ENCODE measurements at regions not wholly inside any gene's neighbourhood (a gene's known extent, or its start where the extent isn't known, plus 50 kb on each side); places are given as distances from the start of the nearest gene placed in this dataset.

DNA sequence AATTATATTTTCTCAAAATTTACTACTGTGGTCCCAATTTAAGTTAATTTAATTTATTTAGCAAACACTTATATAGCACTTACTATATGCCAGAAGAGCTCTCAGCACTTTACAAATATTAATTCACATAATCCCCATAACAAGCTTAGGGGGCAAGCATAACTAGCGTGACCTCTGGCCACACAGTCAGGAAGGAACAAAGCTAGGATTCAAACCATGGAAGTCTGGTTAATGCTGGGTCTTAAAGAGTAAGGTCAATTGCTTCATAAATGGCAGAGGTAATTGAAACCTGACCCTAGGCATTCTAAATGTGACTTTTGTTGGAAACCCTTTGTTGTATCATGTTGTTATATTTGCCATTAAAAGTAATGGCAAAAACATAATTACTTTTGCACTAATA, 279.5 kb upstream of the EMCN start:
- no peak for TF ChIP-seq EZH2phosphoT487 (IDR thresholded peaks at IDR 0.05; ENCODE audit: borderline replicate concordance, low read depth, low read length)
- TF ChIP-seq, protein P1, sequence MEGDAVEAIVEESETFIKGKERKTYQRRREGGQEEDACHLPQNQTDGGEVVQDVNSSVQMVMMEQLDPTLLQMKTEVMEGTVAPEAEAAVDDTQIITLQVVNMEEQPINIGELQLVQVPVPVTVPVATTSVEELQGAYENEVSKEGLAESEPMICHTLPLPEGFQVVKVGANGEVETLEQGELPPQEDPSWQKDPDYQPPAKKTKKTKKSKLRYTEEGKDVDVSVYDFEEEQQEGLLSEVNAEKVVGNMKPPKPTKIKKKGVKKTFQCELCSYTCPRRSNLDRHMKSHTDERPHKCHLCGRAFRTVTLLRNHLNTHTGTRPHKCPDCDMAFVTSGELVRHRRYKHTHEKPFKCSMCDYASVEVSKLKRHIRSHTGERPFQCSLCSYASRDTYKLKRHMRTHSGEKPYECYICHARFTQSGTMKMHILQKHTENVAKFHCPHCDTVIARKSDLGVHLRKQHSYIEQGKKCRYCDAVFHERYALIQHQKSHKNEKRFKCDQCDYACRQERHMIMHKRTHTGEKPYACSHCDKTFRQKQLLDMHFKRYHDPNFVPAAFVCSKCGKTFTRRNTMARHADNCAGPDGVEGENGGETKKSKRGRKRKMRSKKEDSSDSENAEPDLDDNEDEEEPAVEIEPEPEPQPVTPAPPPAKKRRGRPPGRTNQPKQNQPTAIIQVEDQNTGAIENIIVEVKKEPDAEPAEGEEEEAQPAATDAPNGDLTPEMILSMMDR (conservative IDR thresholded peaks at IDR 0.05; ENCODE audit: low read length): no peak

Measured in OCI-LY7 (cell line).